HEK293T (cell line): ENCODE measurements at regions not wholly inside any gene's neighbourhood (a gene's known extent, or its start where the extent isn't known, plus 50 kb on each side); places are given as distances from the start of the nearest gene placed in this dataset.
A peak's percentile ranks its signal among the peaks of the same experiment; 100 is the strongest.

Experiments
- CTCF ChIA-PET: fragments of 350-600 bp; formaldehyde crosslinking; extraction: SDS; loops from one replicate; lab custom pipeline; 2021; ENCODE audit warnings: antibody characterized with exemption, inconsistent platforms; lab: Yijun Ruan, JAX
- POLR2A ChIA-PET: fragments of 350-600 bp; formaldehyde crosslinking; extraction: SDS; loops from one replicate; lab custom pipeline; 2020; ENCODE audit warnings: antibody characterized with exemption, inconsistent platforms; lab: Yijun Ruan, JAX
- DNase-seq: peaks from one replicate; pipeline ENCODE4 v3.0.0; 2012; ENCODE audit warnings: mixed read lengths; ENCODE audit errors: extremely low spot score
- ARNT ChIP-seq: fragments of 450-650 bp; IDR thresholded peaks from 2 replicates; pipeline ENCODE4 v1.6.1; 2017; ENCODE audit warnings: mild to moderate bottlenecking
- BHLHE40 ChIP-seq: fragments of 450-650 bp; IDR thresholded peaks from 2 replicates; pipeline ENCODE4 v1.6.1; 2016; ENCODE audit warnings: mild to moderate bottlenecking, moderate library complexity, borderline replicate concordance
- CTBP1 ChIP-seq: fragments of 450-650 bp; IDR thresholded peaks from 2 replicates; pipeline ENCODE4 v1.6.1; 2016; ENCODE audit warnings: borderline replicate concordance
- ELF4 ChIP-seq: fragments of 450-650 bp; IDR thresholded peaks from 2 replicates; pipeline ENCODE4 v1.6.1; 2017; ENCODE audit warnings: antibody characterized with exemption
- FOXA1 ChIP-seq: fragments of 450-650 bp; IDR thresholded peaks from 2 replicates; pipeline ENCODE4 v1.6.1; 2016; ENCODE audit warnings: mild to moderate bottlenecking
- FOXK2 ChIP-seq: fragments of 450-650 bp; IDR thresholded peaks from 2 replicates; pipeline ENCODE4 v1.6.1; 2016; ENCODE audit warnings: mild to moderate bottlenecking
- FOXM1 ChIP-seq: fragments of 450-650 bp; IDR thresholded peaks from 2 replicates; pipeline ENCODE4 v1.6.1; 2017; ENCODE audit warnings: mild to moderate bottlenecking, borderline replicate concordance
- HDGF ChIP-seq: fragments of 450-650 bp; IDR thresholded peaks from 2 replicates; pipeline ENCODE4 v1.6.1; 2017; ENCODE audit warnings: antibody characterized with exemption, borderline replicate concordance
- L3MBTL2 ChIP-seq: fragments of 450-650 bp; conservative IDR thresholded peaks from 2 replicates; pipeline ENCODE4 v1.6.1; 2016; ENCODE audit warnings: mild to moderate bottlenecking
- LEF1 ChIP-seq: fragments of 450-650 bp; IDR thresholded peaks from 2 replicates; pipeline ENCODE4 v1.6.1; 2017; ENCODE audit warnings: mild to moderate bottlenecking, borderline replicate concordance
- NFRKB ChIP-seq: fragments of 450-650 bp; IDR thresholded peaks from 2 replicates; pipeline ENCODE4 v1.6.1; 2016; ENCODE audit warnings: mild to moderate bottlenecking, moderate library complexity
- SP1 ChIP-seq: fragments of 450-650 bp; IDR thresholded peaks from 2 replicates; pipeline ENCODE4 v1.6.1; 2017
- SUZ12 ChIP-seq: fragments of 450-650 bp; IDR thresholded peaks from 2 replicates; pipeline ENCODE4 v1.6.1; 2016; ENCODE audit warnings: mild to moderate bottlenecking
- TARDBP ChIP-seq: fragments of 450-650 bp; IDR thresholded peaks from 2 replicates; pipeline ENCODE4 v1.6.1; 2016
- ZNF384 ChIP-seq: fragments of 450-650 bp; IDR thresholded peaks from 2 replicates; pipeline ENCODE4 v1.6.1; 2016
- TF ChIP-seq, protein P1 (sequence below): fragments of 450-650 bp; IDR thresholded peaks from 2 replicates; pipeline ENCODE4 v1.6.1; 2016

DNA sequence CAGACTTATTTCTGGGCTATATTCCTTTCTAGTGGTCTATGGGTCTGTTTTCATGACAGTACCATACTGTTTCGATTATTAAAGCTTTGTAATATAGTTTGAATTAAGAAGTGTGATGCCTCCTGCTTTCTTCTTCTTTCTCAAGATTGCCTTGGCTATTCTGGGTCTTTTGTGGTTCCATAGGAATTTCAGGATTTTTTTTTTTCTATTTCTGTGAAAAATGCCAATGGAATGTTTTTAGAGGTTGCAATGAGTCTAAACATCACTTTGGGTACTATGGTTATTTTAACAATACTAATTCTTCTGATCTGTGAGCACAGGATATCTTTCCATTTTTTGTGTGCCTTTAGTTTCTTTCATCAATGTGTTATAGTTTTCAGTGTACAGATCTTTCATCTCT, 204.3 kb upstream of the HCCS start:
- TF ChIP-seq CTBP1 (no peak), FOXK2 (no peak), LEF1 (no peak), L3MBTL2 (no peak), SP1 (no peak), NFRKB (no peak), FOXM1 (no peak), BHLHE40 (no peak), SUZ12 (no peak), ELF4 (no peak), ARNT (no peak), HDGF (no peak), TARDBP (no peak), ZNF384 (no peak), FOXA1 (no peak)
- TF ChIP-seq, protein P1, sequence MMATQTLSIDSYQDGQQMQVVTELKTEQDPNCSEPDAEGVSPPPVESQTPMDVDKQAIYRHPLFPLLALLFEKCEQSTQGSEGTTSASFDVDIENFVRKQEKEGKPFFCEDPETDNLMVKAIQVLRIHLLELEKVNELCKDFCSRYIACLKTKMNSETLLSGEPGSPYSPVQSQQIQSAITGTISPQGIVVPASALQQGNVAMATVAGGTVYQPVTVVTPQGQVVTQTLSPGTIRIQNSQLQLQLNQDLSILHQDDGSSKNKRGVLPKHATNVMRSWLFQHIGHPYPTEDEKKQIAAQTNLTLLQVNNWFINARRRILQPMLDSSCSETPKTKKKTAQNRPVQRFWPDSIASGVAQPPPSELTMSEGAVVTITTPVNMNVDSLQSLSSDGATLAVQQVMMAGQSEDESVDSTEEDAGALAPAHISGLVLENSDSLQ, result no peak
- no peak for DNase-seq
- POLR2A ChIA-PET, result no interaction called here
- CTCF ChIA-PET, result no interaction called here

DNA sequence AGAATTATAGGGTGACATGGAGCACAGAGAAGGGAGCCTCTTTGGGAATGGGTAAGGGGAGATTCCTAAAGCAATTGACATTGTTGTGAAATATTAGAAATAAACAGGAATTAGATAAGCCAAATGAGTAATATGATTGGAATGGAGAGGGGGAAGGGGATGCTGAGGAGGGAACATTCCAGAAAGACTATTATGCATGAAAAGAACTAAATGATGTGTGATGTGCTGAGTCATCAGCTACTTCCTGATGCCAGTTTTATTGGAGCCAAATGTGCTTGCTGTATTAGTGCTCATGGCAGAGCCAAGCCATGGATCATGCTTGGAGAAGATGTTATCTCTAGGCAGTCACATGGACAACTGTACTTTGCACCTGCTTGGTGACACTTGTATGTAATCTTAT, 189.0 kb upstream of the HCCS start:
- no peak for DNase-seq
- ChIA-PET CTCF (interaction anchor here (0.7 kb wide), 1 partner anchor 732 kb away, joined by 3 read pairs; no protein-coding TSS in a partner anchor), POLR2A (no interaction called here)
- TF ChIP-seq LEF1, result no peak
- TF ChIP-seq, protein P1, result no peak
- no peak for TF ChIP-seq SUZ12
- no peak for TF ChIP-seq TARDBP
- TF ChIP-seq CTBP1, result no peak
- TF ChIP-seq SP1, result no peak
- no peak for TF ChIP-seq FOXM1
- no peak for TF ChIP-seq L3MBTL2
- no peak for TF ChIP-seq ARNT
- TF ChIP-seq ELF4, result no peak

DNA sequence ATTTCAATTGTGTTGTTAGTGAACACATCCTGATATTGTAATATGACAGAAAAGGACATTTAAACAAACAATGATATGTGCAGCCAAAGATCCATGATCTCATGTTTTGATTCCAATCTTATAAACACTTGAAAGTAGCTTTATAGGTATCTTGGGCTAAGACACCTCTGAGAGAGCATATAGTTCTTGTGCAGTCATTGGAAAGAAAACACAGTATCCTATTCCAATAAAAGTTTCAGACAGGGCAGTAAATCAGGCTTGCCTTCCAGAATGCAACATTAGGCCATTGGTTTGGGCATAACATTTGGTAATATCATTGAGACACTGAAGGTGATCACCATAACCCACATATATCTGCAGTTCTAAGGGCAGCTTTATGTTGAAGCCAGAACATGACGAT, 188.3 kb upstream of the HCCS start:
- POLR2A ChIA-PET, result no interaction called here
- CTCF ChIA-PET, result no interaction called here
- TF ChIP-seq HDGF (no peak), ELF4 (no peak)
- TF ChIP-seq, protein P1, result peak; percentile 42; the same call in 1 of the 2 replicates
- DNase-seq, result no peak

DNA sequence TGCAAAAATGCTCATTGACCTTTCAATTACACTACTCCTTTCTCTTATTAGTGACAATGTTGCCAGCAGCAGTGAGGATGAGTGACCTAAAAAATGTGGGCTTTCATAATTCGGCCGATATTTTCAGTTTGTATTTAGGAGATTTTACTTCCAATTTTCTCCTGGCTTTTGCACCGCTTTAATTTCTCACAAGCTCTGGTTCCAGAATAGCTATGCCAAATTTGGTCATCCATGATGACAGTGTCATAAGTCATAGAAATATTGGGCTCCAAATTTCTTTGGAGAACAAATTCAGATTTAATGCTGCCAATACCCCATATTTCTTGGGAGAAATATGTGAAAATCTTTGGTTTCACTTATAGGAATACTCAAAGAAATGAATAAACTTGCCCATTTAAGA, 187.7 kb upstream of the HCCS start:
- POLR2A ChIA-PET, result no interaction called here
- no peak for DNase-seq
- CTCF ChIA-PET, result no interaction called here
- no peak for TF ChIP-seq LEF1
- no peak for TF ChIP-seq SP1
- TF ChIP-seq, protein P1, result no peak
- no peak for TF ChIP-seq BHLHE40
- no peak for TF ChIP-seq SUZ12
- TF ChIP-seq NFRKB, result no peak

DNA sequence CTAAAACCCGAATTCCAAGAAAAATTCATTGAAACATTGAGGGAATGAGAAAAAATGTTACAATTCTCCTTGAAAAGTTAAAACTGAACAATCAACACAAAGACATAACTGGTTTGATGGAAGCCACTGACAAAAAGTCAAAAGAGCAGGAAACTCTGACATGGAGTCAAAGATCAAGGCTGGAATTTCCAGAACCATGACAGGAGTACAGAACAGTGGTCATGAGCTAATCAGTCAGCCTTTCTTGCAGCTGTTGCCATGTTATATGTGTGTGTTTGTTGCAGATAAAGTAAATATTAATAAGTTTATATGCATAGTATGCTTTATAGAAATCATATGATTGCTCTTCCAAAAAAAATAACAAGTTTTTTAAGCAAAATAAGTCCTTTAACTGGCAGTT, 184.7 kb upstream of the HCCS start:
- ChIA-PET POLR2A (no interaction called here), CTCF (no interaction called here)

More for the DNA sequence above, 184.7 kb upstream of the HCCS start:
- no peak for DNase-seq
- TF ChIP-seq HDGF (no peak), SUZ12 (no peak), FOXA1 (no peak), NFRKB (no peak), L3MBTL2 (no peak), ELF4 (no peak), FOXK2 (no peak), LEF1 (no peak), ZNF384 (no peak), BHLHE40 (no peak), CTBP1 (no peak), SP1 (no peak), TARDBP (no peak), FOXM1 (no peak), ARNT (no peak)
- TF ChIP-seq, protein P1, result no peak
